ENCODE measurements at regions not wholly inside any gene's neighbourhood (a gene's known extent, or its start where the extent isn't known, plus 50 kb on each side); places are given as distances from the start of the nearest gene placed in this dataset.

DNA sequence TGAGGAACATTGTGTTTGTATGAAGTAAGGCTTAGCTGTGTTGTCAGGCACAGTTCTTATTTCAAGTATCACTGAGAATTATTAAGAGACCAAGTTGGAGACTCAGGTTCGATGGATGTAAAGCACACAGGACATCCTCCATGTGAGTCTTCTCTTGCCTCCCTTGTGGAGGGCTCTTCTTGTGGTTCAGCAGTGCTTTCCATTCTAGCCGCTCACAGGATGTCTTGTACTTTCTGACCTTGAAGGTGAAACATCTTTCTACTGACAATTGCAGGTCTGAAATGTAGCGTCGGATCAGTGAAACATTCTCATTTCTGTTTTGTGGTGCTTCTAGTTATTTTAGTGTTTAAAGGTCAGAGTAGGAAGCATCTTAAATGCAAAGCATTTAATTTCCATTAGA, 154.6 kb downstream of the HIPK3 start:
- TF ChIP-seq, protein P1, sequence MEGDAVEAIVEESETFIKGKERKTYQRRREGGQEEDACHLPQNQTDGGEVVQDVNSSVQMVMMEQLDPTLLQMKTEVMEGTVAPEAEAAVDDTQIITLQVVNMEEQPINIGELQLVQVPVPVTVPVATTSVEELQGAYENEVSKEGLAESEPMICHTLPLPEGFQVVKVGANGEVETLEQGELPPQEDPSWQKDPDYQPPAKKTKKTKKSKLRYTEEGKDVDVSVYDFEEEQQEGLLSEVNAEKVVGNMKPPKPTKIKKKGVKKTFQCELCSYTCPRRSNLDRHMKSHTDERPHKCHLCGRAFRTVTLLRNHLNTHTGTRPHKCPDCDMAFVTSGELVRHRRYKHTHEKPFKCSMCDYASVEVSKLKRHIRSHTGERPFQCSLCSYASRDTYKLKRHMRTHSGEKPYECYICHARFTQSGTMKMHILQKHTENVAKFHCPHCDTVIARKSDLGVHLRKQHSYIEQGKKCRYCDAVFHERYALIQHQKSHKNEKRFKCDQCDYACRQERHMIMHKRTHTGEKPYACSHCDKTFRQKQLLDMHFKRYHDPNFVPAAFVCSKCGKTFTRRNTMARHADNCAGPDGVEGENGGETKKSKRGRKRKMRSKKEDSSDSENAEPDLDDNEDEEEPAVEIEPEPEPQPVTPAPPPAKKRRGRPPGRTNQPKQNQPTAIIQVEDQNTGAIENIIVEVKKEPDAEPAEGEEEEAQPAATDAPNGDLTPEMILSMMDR (IDR thresholded peaks at IDR 0.05): no peak
- no peak for TF ChIP-seq POLR2A (IDR thresholded peaks at IDR 0.05)
- H3K4me1 ChIP-seq: no peaks in the 10 kb centered on the region
- WGBS, 4 donors: 82 to 88% (median 83%) methylated on average over 4 of the region's 4 CpGs
- H3K36me3 ChIP-seq: no peaks in the 10 kb centered on the region
- H3K9me3 ChIP-seq: no peaks in the 10 kb centered on the region
- H3K4me3 ChIP-seq: no peak overlapping the region
- H3K27me3 ChIP-seq: peaks cover 0 to 16% (median 0%) of the 10 kb centered on the region in 9 donors
- DNase-seq (no peak), ATAC-seq (no peak)
- intact Hi-C loops (cut with DNase I): no loop called here
- H3K27ac ChIP-seq: no peak overlapping the region

DNA sequence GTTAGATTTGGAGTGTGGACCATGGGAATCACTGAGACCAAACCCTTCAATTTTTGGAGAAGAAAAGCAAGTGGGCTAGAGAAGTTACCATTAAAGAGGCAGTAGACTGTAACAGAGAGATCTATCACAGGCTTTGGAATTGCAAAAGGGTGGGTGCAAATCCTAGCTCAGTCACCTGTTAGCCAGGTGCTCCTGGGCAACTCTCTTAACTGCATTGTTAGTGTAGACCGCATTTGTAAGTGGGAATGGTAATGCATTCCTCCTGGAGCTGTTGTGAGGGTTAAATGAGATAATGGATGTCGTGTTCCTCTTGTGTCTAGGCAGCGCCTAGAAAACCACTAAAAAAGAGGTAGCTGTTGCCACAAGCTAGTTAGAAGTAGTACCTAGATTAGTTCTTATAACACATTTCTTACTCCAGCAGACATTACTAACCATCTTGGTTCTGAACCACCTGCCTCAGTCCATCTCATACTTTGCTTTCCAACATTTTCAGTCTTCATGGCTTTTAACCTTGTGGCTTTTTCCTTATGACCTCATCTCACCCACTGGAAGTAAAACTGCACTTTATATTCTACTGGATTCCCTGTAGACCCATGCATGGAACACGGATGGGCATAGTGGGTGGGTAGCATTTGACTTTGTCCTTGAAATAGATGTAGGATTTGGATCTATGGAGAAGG, 153.0 kb downstream of the HIPK3 start:
- no peak overlapping the region for H3K27ac ChIP-seq
- intact Hi-C loops (cut with DNase I): no loop called here
- no peak for DNase-seq
- no peaks in the 10 kb centered on the region for H3K4me1 ChIP-seq
- H3K9me3 ChIP-seq: no peaks in the 10 kb centered on the region
- no peak for TF ChIP-seq POLR2A (IDR thresholded peaks at IDR 0.05)
- TF ChIP-seq, protein P1 (IDR thresholded peaks at IDR 0.05): no peak
- H3K27me3 ChIP-seq: peaks cover 0 to 16% (median 0%) of the 10 kb centered on the region in 9 donors
- no peak for ATAC-seq
- H3K36me3 ChIP-seq: no peaks in the 10 kb centered on the region
- H3K4me3 ChIP-seq: no peak overlapping the region
- WGBS, 4 donors: 60 to 68% (median 62%) methylated on average over 4 of the region's 4 CpGs

Data from heart left ventricle (tissue), 16 donors.